H4 (cell line): ENCODE measurements at regions not wholly inside any gene's neighbourhood (a gene's known extent, or its start where the extent isn't known, plus 50 kb on each side); places are given as distances from the start of the nearest gene placed in this dataset.
A peak's percentile ranks its signal among the peaks of the same experiment; 100 is the strongest.

Source experiments
- DNase-seq: peaks from one replicate; pipeline ENCODE4 v3.0.0-alpha.2; 2015; ENCODE audit warnings: low spot score

GRCh38 chr18:23386317-23386716 lies 66.8 kb upstream of the RIOK3 start:
- no peak for DNase-seq

GRCh38 chr18:23387265-23387664 lies 65.8 kb upstream of the RIOK3 start:
- DNase-seq = no peak

DNA sequence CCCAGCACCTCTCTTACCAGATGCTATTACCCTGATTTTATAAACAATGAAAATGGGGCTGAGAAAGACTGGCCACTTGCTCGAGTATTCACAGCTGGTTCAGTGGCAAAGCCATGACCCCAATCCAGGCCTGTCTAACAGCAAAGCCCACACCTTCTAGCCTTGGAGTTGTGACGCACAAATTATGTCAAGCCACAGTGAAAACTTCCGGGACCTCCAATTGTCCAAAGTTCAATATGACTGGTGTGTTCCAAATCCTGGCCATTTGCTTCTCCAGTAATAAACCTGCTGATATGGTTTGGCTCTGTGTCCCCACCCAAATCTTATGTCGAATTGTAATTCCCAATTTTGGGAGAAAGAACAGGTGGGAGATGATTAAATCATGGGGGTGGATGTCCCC lies 64.7 kb upstream of the RIOK3 start:
- no peak for DNase-seq

DNA sequence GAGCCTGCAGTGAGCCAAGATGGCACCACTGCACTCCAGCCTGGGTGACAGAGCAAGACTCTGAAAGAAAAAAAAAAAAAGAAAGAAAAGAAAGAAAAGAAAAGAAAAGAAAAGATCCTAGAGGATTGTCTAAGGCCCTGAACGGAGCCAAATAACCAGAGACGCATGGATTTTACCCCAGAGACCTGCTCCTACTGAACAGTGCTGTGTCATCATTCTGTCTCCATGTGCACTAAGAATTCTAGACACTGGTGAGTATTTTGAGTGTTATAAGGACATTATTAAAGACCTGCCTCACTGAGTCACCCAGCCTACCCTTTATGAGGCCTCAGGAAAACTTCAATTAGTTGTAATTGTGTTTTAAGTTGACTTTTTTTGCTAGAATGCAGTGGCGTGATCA lies 61.9 kb upstream of the RIOK3 start:
- no peak for DNase-seq

DNA sequence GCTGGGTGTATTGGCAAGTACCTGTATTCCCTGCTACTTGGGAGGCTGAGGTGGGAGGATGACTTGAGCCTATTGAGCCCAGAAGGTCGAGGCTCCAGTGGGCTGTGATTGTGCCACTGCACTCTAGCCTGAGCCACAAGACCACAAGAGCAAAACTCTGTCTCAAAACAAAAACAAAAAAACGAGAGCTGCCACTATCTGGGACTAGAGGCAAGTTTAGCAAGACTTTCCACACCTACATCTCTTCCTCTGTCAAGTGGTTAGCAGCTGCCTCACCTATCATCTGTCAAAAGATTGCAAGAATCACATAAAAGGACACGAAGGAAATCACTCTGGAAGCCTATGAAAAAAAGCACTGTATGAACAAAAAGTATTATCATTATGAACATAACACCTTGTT lies 55.2 kb upstream of the RIOK3 start:
- no peak for DNase-seq

- no peak for DNase-seq
Observed at GRCh38 chr18:23398401-23398800, 54.7 kb upstream of the RIOK3 start.

DNA sequence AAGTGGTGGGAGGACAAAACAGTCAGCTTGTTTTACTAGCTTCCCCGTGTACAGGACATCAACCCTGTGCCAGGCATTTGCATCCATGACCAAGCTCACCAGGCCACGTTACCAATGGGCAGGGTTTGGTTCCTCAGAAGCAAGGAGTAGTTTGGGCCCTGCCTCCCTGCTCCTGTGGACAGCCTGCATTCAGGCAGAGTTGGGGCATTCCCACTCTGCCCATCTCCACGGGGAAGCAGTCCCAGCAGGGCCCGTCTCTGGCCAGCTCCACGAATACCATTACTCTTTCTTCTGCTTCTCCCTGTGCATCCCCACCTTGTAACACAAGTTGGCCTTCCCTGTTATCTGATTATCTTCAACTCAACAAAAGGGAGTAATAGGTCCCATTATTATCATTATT lies 54.0 kb upstream of the RIOK3 start:
- no peak for DNase-seq

- DNase-seq = no peak
Observed at GRCh38 chr18:23400918-23401317, 52.2 kb upstream of the RIOK3 start.

GRCh38 chr18:23401400-23402347 lies 51.4 kb upstream of the RIOK3 start:
- peak; percentile 49 for DNase-seq
